T-helper 2 cell treated with Interferon-gamma antibody and Interleukin-4, amounts not matched to agents 5 μg/mL and 100 μg/mL, for 36 hours (primary cell): ENCODE measurements at regions not wholly inside any gene's neighbourhood (a gene's known extent, or its start where the extent isn't known, plus 50 kb on each side); places are given as distances from the start of the nearest gene placed in this dataset.
"Not testable (repeated sequence)": the region's sequence is repeated elsewhere in the genome, so short reads cannot be mapped to it uniquely, and the experiment has no call there.

Source experiments
- DNase-seq: peaks from one replicate; pipeline ENCODE4 v3.0.0; 2021; ENCODE audit warnings: low spot score
- H3K27ac Mint-ChIP-seq: one replicate; pipeline ENCODE4 v1.8.0; 2021; ENCODE audit warnings: mild to moderate bottlenecking, mixed read lengths
- H3K27me3 Mint-ChIP-seq: one replicate; pipeline ENCODE4 v1.8.0; 2021; ENCODE audit warnings: low read depth, mixed read lengths
- H3K36me3 Mint-ChIP-seq: one replicate; pipeline ENCODE4 v1.8.0; 2021; ENCODE audit warnings: low read depth, mixed read lengths
- H3K4me1 Mint-ChIP-seq: one replicate; pipeline ENCODE4 v1.8.0; 2021; ENCODE audit warnings: low read depth, mixed read lengths
- H3K4me3 Mint-ChIP-seq: one replicate; pipeline ENCODE4 v1.8.0; 2022; ENCODE audit warnings: mild to moderate bottlenecking, moderate library complexity, mixed read lengths
- H3K9me3 Mint-ChIP-seq: one replicate; pipeline ENCODE4 v1.8.0; 2021; ENCODE audit warnings: mixed read lengths

DNA sequence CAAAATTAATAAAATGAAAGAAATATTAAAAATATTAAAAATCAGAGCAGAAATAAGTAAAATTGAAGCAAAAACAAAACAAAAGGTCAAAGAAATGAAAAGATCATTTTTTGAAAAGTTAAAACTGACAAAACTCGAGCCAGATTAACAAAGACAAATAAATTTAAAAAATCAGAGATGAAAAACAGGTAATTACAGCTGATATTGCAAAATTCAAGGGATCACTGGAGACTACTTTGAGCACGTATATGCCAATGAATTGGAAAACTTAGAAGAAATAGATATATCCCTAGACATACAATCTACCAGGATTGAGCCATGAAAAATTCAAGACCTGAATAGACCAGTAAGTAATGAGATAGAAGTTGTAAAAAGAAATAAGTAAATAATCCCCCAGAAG is 446.2 kb upstream of the EYS start:
- Mint-ChIP-seq H3K4me1 (no peaks in the 10 kb centered on the region), H3K27ac (no peak overlapping the region), H3K9me3 (peaks cover 18% of the 10 kb centered on the region), H3K4me3 (no peak overlapping the region), H3K27me3 (no peaks in the 10 kb centered on the region), H3K36me3 (no peaks in the 10 kb centered on the region)
- DNase-seq = no peak

DNA sequence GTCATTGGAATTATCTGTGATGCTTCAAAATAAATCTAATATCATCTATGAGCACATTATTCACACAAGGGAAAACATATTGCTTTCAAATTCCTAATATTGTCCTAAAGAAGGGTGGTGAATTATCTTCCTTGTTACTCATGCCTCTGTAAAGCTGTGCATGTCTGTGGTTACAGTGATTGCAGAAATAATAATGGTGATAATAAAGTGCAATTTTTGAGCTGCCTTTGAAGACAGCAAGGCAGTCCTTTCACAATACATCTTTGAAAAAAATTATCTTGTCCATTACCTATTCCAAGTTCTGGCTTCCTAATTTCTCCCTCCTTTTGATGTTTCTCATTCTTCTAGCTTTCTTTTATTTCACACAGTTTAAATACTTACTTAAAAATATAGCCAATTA is 442.1 kb upstream of the EYS start:
- DNase-seq = no peak
- no peaks in the 10 kb centered on the region for H3K27me3 Mint-ChIP-seq
- no peak overlapping the region for H3K4me3 Mint-ChIP-seq
- no peak overlapping the region for H3K27ac Mint-ChIP-seq
- peaks cover 24% of the 10 kb centered on the region for H3K9me3 Mint-ChIP-seq
- no peaks in the 10 kb centered on the region for H3K4me1 Mint-ChIP-seq
- H3K36me3 Mint-ChIP-seq = no peaks in the 10 kb centered on the region

GRCh38 chr6:66145867-66146266 is 438.8 kb upstream of the EYS start:
- no peak overlapping the region for H3K27ac Mint-ChIP-seq
- H3K9me3 Mint-ChIP-seq = peaks cover 19% of the 10 kb centered on the region
- H3K27me3 Mint-ChIP-seq = no peaks in the 10 kb centered on the region
- no peak for DNase-seq
- no peaks in the 10 kb centered on the region for H3K4me1 Mint-ChIP-seq
- H3K4me3 Mint-ChIP-seq = no peak overlapping the region
- H3K36me3 Mint-ChIP-seq = no peaks in the 10 kb centered on the region

- H3K27me3 Mint-ChIP-seq = no peaks in the 10 kb centered on the region
- no peak overlapping the region for H3K4me3 Mint-ChIP-seq
- no peaks in the 10 kb centered on the region for H3K36me3 Mint-ChIP-seq
- DNase-seq = no peak
- no peak overlapping the region for H3K27ac Mint-ChIP-seq
- peaks cover 31% of the 10 kb centered on the region for H3K9me3 Mint-ChIP-seq
- H3K4me1 Mint-ChIP-seq = no peaks in the 10 kb centered on the region
Observed at GRCh38 chr6:66134021-66134420, 427.0 kb upstream of the EYS start.

- Mint-ChIP-seq H3K27ac (no peak overlapping the region), H3K4me1 (no peaks in the 10 kb centered on the region), H3K4me3 (no peak overlapping the region), H3K27me3 (no peaks in the 10 kb centered on the region), H3K9me3 (peaks cover 26% of the 10 kb centered on the region), H3K36me3 (no peaks in the 10 kb centered on the region)
- no peak for DNase-seq
Observed at GRCh38 chr6:66128656-66129055, 421.6 kb upstream of the EYS start.

DNA sequence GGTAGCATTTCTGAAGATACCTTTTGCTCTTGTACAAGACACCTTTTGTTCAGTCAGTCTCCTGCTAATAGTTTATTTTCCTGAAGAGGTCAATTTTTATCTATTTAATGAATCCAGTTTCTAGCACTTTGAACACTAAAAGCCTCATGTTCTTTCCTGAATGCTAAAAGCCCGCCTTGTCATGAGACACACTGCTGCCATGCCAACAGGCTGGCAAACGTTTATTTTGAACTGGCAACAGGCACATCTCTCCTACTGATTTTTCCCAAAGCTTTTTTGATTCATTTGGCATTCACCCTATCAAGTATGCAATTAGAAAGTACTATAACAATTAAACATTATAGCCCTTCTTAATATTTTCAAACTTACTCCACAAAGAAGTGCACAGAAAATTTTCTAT is 421.2 kb upstream of the EYS start:
- no peak for DNase-seq
- Mint-ChIP-seq H3K4me3 (no peak overlapping the region), H3K4me1 (no peaks in the 10 kb centered on the region), H3K27ac (no peak overlapping the region), H3K9me3 (peaks cover 24% of the 10 kb centered on the region), H3K27me3 (no peaks in the 10 kb centered on the region), H3K36me3 (no peaks in the 10 kb centered on the region)

DNA sequence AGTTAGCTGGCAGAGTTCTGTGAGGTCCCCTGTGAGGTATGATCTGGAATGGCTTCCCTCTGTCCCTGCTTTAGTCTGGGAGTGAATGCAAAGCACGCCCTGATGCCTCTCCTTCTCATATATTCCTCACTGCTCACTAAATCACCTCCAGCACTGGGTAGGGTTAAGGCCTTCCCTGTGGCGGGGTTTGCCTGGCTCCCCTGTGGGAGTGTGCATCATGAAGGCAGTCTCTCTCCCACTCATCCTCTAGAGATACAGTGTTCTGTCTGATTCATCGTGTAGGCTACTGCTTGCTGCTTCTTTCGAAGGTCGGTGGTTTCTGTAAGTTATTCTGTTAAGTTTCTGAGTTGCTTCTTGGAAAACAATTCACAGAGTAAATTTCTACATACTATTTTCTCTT is 420.0 kb upstream of the EYS start:
- no peak overlapping the region for H3K4me3 Mint-ChIP-seq

DNA sequence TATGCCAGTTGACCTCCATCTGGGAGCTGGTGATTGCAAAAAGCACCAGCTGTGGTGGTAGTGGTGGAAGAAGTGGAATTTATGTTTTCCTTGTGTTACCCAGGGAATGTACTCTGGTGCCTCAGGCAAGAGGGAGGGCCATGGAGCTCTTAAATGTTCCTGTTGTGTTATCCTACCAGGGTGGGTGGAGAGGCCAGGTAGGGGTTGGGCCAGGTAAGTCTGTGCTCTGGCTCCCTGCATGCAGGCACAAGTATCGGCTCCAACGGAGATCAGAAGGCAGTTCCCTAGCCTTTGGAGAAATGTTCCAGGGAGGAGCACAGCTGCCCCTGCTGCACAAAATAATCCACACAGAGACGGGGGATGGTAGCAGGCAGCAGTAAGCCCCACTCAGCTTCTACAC is 419.3 kb upstream of the EYS start:
- no peaks in the 10 kb centered on the region for H3K4me1 Mint-ChIP-seq
- peaks cover 29% of the 10 kb centered on the region for H3K9me3 Mint-ChIP-seq
- no peak for DNase-seq
- no peak overlapping the region for H3K27ac Mint-ChIP-seq
- no peaks in the 10 kb centered on the region for H3K27me3 Mint-ChIP-seq
- no peak overlapping the region for H3K4me3 Mint-ChIP-seq
- no peaks in the 10 kb centered on the region for H3K36me3 Mint-ChIP-seq

More for the DNA sequence above, 420.0 kb upstream of the EYS start:
- no peak for DNase-seq
- Mint-ChIP-seq H3K9me3 (peaks cover 28% of the 10 kb centered on the region), H3K36me3 (no peaks in the 10 kb centered on the region), H3K27ac (no peak overlapping the region), H3K27me3 (no peaks in the 10 kb centered on the region), H3K4me1 (no peaks in the 10 kb centered on the region)

GRCh38 chr6:66103954-66104353 is 396.9 kb upstream of the EYS start:
- no peak overlapping the region for H3K27ac Mint-ChIP-seq
- H3K4me1 Mint-ChIP-seq = no peaks in the 10 kb centered on the region
- H3K4me3 Mint-ChIP-seq = no peak overlapping the region
- no peaks in the 10 kb centered on the region for H3K36me3 Mint-ChIP-seq
- H3K9me3 Mint-ChIP-seq = peaks cover 67% of the 10 kb centered on the region
- DNase-seq = no peak
- H3K27me3 Mint-ChIP-seq = no peaks in the 10 kb centered on the region

DNA sequence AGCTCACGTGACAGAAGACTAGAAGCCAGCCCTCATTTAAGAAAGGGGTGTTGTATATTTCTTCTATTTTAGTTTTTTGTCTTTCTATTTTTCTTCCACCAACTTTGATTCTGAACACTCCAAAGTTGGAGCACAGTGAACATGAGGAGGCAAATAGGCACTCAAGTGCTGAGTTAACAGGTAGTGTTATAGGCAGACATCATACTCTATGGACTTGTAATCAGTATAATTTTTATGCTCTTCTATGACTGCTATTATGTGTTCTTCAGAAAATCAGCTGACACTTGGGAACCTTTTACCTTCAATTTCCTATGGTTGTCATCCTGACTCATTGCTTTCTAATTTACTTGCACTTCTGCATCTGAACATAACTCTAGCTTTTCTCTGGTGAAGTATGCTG is 396.3 kb upstream of the EYS start:
- H3K4me1 Mint-ChIP-seq = no peaks in the 10 kb centered on the region
- H3K9me3 Mint-ChIP-seq = peaks cover 66% of the 10 kb centered on the region
- no peaks in the 10 kb centered on the region for H3K27me3 Mint-ChIP-seq
- no peak for DNase-seq
- no peak overlapping the region for H3K4me3 Mint-ChIP-seq
- H3K36me3 Mint-ChIP-seq = no peaks in the 10 kb centered on the region
- H3K27ac Mint-ChIP-seq = no peak overlapping the region

DNA sequence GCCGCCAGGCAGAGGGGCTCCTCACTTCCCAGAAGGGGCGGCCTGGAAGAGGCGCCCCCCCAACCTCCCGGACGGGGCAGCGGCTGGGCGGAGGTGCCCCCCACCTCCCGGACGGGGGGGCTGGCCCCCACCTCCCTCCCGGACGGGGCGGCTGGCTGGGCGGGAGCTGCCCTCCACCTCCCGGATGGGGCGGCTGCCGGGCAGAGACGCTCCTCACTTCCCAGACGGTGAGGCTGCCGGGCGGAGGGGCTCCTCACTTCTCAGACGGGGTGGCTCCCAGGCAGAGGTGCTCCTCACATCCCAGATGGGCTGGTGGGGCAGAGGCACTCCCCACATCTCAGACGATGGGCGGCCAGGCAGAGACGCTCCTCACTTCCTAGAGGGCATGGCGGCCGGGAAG is 389.7 kb upstream of the EYS start:
- no peak for DNase-seq
- Mint-ChIP-seq H3K27ac (no peak overlapping the region), H3K9me3 (peaks cover 40% of the 10 kb centered on the region), H3K4me1 (no peaks in the 10 kb centered on the region), H3K36me3 (no peaks in the 10 kb centered on the region), H3K4me3 (no peak overlapping the region), H3K27me3 (no peaks in the 10 kb centered on the region)

DNA sequence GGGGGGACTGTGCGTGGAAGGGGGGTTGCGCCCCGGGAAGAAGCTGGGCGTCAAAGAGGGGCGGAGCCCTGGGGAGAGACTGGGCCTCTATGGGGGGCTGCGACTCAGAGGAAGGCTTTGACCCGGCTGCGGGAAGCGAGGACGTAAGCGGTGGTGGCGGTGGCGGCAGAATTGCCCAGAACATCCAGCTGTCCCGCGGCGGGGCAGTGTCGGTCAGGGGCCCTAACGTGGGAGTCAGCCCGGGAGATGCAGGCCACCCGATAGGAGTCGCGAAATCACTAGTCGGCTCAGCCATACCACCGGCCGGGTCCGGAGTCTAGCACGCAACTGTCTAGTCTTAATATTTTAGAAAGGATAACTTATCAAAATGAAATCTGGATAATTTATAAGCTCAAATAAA is 387.6 kb upstream of the EYS start:
- H3K9me3 Mint-ChIP-seq = peaks cover 28% of the 10 kb centered on the region
- no peak overlapping the region for H3K4me3 Mint-ChIP-seq
- H3K4me1 Mint-ChIP-seq = no peaks in the 10 kb centered on the region

DNA sequence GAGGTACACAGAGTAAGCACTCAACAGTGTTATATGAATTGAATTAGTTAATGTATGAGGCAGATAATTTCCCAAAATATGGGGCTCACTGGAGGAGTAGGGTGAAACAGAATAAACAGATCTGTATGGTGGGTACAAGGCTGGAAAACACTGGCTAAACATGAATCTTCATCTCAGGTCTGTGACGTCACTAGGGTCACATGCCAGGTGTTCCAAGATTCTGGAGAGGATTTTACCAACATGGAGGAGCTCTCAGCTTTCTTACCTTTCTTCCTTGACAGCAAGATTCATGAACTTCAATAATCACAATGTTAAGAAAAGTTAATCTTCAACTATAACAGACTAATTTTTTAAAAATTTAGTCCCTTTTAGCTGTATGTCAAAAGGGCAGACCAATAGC is 385.3 kb upstream of the EYS start:
- not testable (repeated sequence) for DNase-seq, H3K4me3 Mint-ChIP-seq, H3K27ac Mint-ChIP-seq, H3K27me3 Mint-ChIP-seq, H3K4me1 Mint-ChIP-seq, H3K36me3 Mint-ChIP-seq
- peaks cover 25% of the 10 kb centered on the region for H3K9me3 Mint-ChIP-seq

More for the DNA sequence above, 387.6 kb upstream of the EYS start:
- no peak for DNase-seq
- Mint-ChIP-seq H3K27ac (no peak overlapping the region), H3K27me3 (no peaks in the 10 kb centered on the region), H3K36me3 (no peaks in the 10 kb centered on the region)

- no peak overlapping the region for H3K27ac Mint-ChIP-seq
- no peaks in the 10 kb centered on the region for H3K27me3 Mint-ChIP-seq
- DNase-seq = no peak
- peaks cover 50% of the 10 kb centered on the region for H3K9me3 Mint-ChIP-seq
- no peak overlapping the region for H3K4me3 Mint-ChIP-seq
- no peaks in the 10 kb centered on the region for H3K4me1 Mint-ChIP-seq
- H3K36me3 Mint-ChIP-seq = no peaks in the 10 kb centered on the region
Observed at GRCh38 chr6:66086532-66086931, 379.5 kb upstream of the EYS start.

GRCh38 chr6:66082914-66083313 is 375.9 kb upstream of the EYS start:
- no peak overlapping the region for H3K27ac Mint-ChIP-seq
- H3K27me3 Mint-ChIP-seq = no peaks in the 10 kb centered on the region
- no peak for DNase-seq
- no peaks in the 10 kb centered on the region for H3K36me3 Mint-ChIP-seq
- no peaks in the 10 kb centered on the region for H3K4me1 Mint-ChIP-seq
- H3K9me3 Mint-ChIP-seq = peaks cover 68% of the 10 kb centered on the region
- H3K4me3 Mint-ChIP-seq = no peak overlapping the region
